ENCODE measurements at regions not wholly inside any gene's neighbourhood (a gene's known extent, or its start where the extent isn't known, plus 50 kb on each side); places are given as distances from the start of the nearest gene placed in this dataset.

DNA sequence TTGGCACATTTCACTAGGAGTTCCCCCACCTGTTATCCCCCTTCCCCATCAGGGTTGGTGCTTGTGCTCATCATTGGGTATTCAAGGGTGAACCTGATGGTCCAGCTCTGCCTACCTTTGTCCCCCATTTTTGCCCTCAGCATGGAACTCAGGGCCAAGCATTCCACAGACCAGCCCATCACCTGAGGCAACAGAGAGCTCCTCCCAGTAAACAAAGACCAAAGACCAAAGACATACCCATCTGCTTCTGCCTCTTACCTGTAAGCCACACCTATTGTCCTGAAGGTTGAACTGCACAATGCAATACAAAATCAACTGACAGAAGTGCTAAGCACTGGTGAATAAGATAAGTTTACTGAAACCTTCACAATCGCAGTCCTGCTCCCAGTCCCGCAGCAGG, 237.5 kb downstream of the PAPSS1 start:
- no peaks in the 10 kb centered on the region for H3K4me1 Mint-ChIP-seq (ENCODE audit: low read depth)
- TF ChIP-seq, protein P1, sequence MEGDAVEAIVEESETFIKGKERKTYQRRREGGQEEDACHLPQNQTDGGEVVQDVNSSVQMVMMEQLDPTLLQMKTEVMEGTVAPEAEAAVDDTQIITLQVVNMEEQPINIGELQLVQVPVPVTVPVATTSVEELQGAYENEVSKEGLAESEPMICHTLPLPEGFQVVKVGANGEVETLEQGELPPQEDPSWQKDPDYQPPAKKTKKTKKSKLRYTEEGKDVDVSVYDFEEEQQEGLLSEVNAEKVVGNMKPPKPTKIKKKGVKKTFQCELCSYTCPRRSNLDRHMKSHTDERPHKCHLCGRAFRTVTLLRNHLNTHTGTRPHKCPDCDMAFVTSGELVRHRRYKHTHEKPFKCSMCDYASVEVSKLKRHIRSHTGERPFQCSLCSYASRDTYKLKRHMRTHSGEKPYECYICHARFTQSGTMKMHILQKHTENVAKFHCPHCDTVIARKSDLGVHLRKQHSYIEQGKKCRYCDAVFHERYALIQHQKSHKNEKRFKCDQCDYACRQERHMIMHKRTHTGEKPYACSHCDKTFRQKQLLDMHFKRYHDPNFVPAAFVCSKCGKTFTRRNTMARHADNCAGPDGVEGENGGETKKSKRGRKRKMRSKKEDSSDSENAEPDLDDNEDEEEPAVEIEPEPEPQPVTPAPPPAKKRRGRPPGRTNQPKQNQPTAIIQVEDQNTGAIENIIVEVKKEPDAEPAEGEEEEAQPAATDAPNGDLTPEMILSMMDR (IDR thresholded peaks at IDR 0.05): no peak
- no peaks in the 10 kb centered on the region; the same call in 1 of the 2 replicates for H3K27me3 Mint-ChIP-seq (ENCODE audit: insufficient read depth)
- H3K27ac Mint-ChIP-seq: no peak overlapping the region
- peaks cover 22% of the 10 kb centered on the region; the same call in 1 of the 2 replicates for H3K9me3 Mint-ChIP-seq
- DNase-seq: no peak
- H3K36me3 Mint-ChIP-seq (ENCODE audit: low read depth): no peaks in the 10 kb centered on the region
- H3K4me3 Mint-ChIP-seq: no peak overlapping the region

DNA sequence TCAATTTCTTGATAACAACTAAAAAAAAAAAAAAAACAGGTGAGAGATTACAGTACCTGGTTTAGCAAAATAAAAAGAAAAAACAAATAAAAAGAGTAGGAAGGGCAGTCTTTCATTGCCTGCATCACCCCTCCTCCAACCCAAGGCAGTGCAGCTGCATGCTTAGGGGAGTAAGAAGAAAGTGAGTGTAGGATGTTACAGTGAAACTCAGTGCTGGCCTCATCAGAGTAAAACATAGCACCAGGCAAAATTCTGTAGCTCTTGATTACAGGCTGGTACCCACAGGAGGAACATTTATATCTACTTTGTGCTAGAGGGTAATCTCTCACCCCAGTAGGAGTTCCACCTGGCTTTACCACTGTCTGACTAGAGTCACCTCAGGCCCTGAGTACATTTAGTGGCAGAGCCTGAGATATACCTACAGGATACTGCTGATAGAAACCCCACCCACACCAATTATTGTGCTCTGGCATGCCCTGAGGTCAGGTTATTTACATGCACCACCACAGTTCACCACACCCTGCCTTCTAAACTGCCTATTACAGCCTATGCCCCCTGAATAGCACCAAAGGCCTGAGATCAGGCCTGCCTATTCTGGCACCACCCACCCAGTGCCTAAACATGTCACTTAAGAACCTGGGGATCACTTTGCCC, 241.6 kb downstream of the PAPSS1 start:
- Mint-ChIP-seq H3K27me3 (ENCODE audit: insufficient read depth) (no peaks in the 10 kb centered on the region; the same call in 1 of the 2 replicates), H3K4me3 (no peak overlapping the region), H3K9me3 (0 out of 2 replicates have a peak, but pooled peaks cover 12% of the 10 kb centered on the region), H3K4me1 (ENCODE audit: low read depth) (no peaks in the 10 kb centered on the region), H3K36me3 (ENCODE audit: low read depth) (no peaks in the 10 kb centered on the region), H3K27ac (no peak overlapping the region)
- DNase-seq: no peak
- TF ChIP-seq, protein P1 (IDR thresholded peaks at IDR 0.05): no peak

DNA sequence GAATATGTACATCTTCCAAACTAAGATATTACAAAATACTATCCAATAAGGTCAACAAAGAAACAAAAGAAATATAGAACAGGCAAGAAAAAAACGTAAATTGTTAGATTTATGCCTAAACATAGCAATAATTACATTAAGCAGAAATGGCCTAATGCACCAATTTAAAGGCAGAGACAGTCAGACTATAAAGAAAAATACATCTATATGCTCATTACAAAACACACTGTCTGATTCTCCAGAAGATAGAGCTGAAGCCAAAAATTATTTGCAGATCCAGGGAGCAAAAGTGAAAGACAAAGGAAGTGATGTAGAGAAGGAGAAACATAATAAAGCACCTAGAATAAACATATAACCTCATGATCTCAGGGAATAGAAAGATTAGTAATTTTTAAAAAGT, 246.9 kb downstream of the PAPSS1 start:
- TF ChIP-seq, protein P1 (IDR thresholded peaks at IDR 0.05): no peak
- Mint-ChIP-seq H3K27ac (no peak overlapping the region), H3K9me3 (no peaks in the 10 kb centered on the region), H3K36me3 (ENCODE audit: low read depth) (no peaks in the 10 kb centered on the region), H3K4me1 (ENCODE audit: low read depth) (no peaks in the 10 kb centered on the region), H3K4me3 (no peak overlapping the region), H3K27me3 (ENCODE audit: insufficient read depth) (no peaks in the 10 kb centered on the region; the same call in 1 of the 2 replicates)
- no peak for DNase-seq

DNA sequence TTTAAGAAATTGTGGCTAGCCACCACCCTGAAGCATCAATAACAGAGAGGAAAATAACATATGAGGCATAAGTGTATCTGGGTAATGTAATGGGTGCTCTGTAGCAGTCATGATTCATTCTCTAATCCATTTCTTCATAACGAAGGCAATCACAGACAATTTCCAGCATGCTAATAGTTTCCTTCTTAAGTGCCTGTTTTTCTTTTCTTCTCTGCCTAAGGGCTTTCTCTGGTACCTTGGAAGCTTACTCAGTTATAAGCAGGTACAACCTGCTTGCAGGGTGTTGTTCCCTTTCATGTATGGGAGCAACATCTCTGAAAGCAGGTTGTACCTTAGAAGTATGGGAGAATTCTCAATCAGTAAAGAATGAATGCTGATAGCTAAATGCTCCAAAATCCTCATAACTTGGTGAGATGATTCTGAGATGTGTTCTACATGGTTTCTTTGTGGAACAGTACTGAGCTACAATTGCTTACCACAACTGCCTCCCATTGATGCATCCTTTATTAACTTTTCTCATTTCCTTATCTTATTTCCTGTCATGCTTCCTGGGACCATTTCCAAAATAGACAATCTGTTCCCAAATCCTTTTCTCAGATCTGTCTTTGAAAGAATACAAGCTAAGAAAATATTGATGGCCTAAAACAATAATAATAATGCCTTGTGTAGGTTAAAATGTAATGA, 247.6 kb downstream of the PAPSS1 start:
- DNase-seq: no peak
- Mint-ChIP-seq H3K4me3 (no peak overlapping the region), H3K36me3 (ENCODE audit: low read depth) (no peaks in the 10 kb centered on the region), H3K9me3 (no peaks in the 10 kb centered on the region), H3K27ac (no peak overlapping the region), H3K27me3 (ENCODE audit: insufficient read depth) (no peaks in the 10 kb centered on the region; the same call in 1 of the 2 replicates), H3K4me1 (ENCODE audit: low read depth) (no peaks in the 10 kb centered on the region)
- TF ChIP-seq, protein P1 (IDR thresholded peaks at IDR 0.05): no peak

DNA sequence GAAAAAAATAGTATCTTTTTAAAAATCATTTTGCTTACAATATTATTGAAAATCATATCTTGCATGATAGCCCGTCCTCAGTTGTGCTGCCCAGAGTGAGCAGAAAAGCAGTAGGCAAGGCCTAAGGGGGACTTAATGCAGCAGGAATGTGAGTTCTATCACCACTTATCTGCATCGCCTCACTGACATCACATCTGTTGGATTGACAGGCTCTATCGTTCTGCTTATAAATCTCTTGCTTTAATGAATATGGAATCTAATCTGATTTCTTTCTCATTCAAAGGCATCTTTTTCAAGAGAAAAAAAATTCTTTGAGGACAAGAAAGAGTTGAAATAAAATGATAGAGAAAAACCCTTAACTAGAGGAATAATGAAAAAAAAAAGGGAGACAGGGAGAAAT, 249.9 kb downstream of the PAPSS1 start:
- no peaks in the 10 kb centered on the region; the same call in 1 of the 2 replicates for H3K27me3 Mint-ChIP-seq (ENCODE audit: insufficient read depth)
- H3K9me3 Mint-ChIP-seq: no peaks in the 10 kb centered on the region
- no peak overlapping the region for H3K4me3 Mint-ChIP-seq
- H3K4me1 Mint-ChIP-seq (ENCODE audit: low read depth): no peaks in the 10 kb centered on the region
- no peaks in the 10 kb centered on the region for H3K36me3 Mint-ChIP-seq (ENCODE audit: low read depth)
- no peak for DNase-seq
- H3K27ac Mint-ChIP-seq: no peak overlapping the region
- TF ChIP-seq, protein P1 (IDR thresholded peaks at IDR 0.05): no peak
